ENCODE measurements at regions not wholly inside any gene's neighbourhood (a gene's known extent, or its start where the extent isn't known, plus 50 kb on each side); places are given as distances from the start of the nearest gene placed in this dataset.

DNA sequence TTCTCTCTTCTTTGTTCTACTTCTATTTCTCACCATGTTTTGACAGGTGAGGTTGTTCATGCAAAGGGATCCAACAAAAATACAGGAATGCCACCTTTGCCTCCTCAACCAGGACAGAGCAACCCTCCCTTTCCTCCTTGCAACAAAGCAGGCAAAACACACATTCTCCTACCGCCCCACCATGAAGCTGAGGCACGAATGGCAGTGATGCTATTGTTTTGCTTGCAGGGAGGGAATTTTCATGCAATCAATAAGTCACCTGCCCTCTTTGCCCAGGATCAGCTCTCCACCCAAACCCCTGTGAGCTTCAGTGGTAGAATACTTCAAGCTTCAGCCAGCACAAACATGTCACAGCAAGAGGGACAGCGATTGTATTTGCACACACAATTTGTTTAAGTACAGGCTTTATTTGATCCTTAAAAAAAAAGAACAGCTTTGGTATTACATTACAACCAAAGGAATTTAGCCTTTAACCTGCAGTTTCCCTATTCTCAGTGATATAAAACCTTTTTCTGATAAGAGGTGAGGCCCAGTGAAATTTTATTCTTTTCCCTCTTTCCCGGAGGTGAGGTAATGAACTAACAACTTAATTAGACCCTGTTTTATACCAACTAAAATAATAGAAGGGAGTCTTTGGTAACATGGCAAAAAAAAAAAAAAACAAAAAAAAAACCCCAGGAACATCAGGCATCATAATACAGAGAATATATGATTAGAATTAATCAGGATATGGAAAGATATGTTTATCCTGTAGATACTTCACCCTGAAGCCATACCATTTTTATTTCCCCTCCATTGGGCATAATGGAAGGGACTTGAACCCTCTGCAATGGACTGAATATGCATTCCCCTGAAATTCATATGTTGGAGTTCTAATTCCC is 87.0 kb upstream of the EEA1 start:
- intact Hi-C loops (cut with DNase I), result no loop called here
- no peaks in the 10 kb centered on the region for H3K27me3 ChIP-seq
- H3K36me3 ChIP-seq, result no peaks in the 10 kb centered on the region
- TF ChIP-seq, protein P1, sequence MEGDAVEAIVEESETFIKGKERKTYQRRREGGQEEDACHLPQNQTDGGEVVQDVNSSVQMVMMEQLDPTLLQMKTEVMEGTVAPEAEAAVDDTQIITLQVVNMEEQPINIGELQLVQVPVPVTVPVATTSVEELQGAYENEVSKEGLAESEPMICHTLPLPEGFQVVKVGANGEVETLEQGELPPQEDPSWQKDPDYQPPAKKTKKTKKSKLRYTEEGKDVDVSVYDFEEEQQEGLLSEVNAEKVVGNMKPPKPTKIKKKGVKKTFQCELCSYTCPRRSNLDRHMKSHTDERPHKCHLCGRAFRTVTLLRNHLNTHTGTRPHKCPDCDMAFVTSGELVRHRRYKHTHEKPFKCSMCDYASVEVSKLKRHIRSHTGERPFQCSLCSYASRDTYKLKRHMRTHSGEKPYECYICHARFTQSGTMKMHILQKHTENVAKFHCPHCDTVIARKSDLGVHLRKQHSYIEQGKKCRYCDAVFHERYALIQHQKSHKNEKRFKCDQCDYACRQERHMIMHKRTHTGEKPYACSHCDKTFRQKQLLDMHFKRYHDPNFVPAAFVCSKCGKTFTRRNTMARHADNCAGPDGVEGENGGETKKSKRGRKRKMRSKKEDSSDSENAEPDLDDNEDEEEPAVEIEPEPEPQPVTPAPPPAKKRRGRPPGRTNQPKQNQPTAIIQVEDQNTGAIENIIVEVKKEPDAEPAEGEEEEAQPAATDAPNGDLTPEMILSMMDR (IDR thresholded peaks at IDR 0.05), result no peak
- H3K9me3 ChIP-seq, result no peaks in the 10 kb centered on the region
- no peak overlapping the region for H3K4me3 ChIP-seq
- no peak for DNase-seq
- peak; percentile 15 for ATAC-seq
- H3K27ac ChIP-seq, result no peak overlapping the region
- H3K4me1 ChIP-seq, result no peaks in the 10 kb centered on the region

DNA sequence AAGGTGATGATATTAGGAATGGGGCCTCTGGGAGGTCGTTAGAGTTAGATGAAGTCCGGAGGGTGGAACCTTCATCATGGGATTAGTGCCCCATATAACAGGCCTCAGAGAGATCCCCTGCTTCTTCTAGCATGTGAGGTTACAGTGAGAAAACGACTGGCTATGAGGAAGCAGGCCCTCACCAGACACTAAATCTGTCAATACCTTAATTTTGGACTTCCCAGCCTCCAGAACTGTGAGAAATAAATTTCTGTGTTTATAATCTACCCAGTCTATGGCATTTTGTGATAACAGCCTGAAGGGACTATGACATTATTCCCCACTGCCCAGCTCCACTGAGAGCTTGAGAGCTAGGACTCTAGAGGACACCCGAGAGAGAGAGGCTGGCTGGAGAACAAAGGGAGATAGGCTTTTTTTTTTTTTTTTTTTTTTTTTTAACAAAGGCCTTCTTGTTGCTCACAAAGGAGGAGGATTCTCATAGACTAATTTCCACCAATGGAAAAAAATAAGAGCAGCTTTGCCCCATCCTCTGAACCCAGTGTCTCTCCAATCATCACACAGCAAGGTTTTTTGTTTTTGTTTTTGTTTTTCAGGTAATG is 87.8 kb upstream of the EEA1 start:
- intact Hi-C loops (cut with DNase I), result no loop called here
- TF ChIP-seq, protein P1 (IDR thresholded peaks at IDR 0.05), result no peak

DNA sequence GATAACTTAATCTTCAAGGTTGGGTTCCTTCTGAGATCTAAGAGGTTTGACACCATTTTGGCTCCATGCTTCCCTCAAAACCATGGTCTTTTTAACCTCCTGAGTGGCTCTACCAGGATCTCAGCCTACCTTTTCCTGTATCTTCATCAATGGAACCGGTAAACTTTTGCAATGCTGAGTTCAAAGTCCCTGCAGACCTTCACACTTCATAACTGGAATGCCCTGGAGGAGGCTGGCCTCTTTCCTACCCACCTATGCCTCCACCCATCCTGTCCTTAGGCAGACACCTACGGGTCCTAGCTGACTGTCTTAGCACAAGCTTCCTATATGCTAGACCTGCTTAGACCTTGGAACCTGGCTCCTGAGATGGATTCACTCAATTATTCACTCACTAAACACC is 89.5 kb upstream of the EEA1 start:
- H3K27me3 ChIP-seq, result no peaks in the 10 kb centered on the region
- DNase-seq (no peak), ATAC-seq (no peak)
- H3K27ac ChIP-seq, result no peak overlapping the region
- TF ChIP-seq, protein P1 (IDR thresholded peaks at IDR 0.05), result no peak
- intact Hi-C loops (cut with DNase I), result no loop called here
- no peaks in the 10 kb centered on the region for H3K9me3 ChIP-seq
- H3K4me3 ChIP-seq, result no peak overlapping the region
- H3K36me3 ChIP-seq, result no peaks in the 10 kb centered on the region
- no peaks in the 10 kb centered on the region for H3K4me1 ChIP-seq

More for the DNA sequence above, 87.8 kb upstream of the EEA1 start:
- DNase-seq (no peak), ATAC-seq (no peak)
- Histone ChIP-seq H3K4me3 (no peak overlapping the region), H3K36me3 (no peaks in the 10 kb centered on the region), H3K9me3 (no peaks in the 10 kb centered on the region), H3K4me1 (no peaks in the 10 kb centered on the region), H3K27me3 (no peaks in the 10 kb centered on the region), H3K27ac (no peak overlapping the region)

DNA sequence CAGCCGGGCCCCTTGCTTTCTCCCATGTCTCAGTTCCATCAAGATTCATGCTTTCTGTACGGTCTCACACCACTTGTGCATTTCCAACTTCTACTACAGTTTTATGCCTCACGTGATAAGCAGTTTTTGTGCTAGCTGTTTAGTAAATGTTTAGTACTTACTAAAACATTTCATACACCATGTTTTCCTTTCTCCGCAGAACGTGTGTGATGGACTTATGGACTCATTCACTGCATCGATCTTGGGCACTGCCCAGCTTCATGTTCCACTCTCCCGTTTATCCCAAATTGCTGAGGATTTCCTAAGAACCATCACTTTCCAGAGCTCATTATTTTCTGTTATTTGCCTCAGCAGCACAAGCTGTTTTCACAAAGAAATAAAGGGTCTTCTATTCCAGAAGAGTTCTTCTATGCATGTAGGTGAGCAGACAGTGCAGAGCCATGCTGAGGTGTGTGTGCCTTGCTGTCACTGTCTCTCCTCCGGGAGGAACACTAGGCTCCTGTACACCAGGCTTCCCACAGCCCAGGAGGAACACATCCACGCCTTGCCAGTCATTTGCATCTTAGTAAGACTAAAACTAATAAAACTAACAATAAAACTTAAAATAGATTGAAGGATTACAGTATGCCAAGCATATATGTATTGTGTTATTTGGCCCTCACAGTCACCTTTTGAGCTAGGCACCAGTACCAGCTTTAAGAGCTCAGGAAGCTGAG is 90.3 kb upstream of the EEA1 start:
- intact Hi-C loops (cut with DNase I), result no loop called here
- TF ChIP-seq, protein P1 (IDR thresholded peaks at IDR 0.05), result no peak
- Histone ChIP-seq H3K27me3 (no peaks in the 10 kb centered on the region), H3K4me1 (no peaks in the 10 kb centered on the region), H3K4me3 (no peak overlapping the region), H3K9me3 (no peaks in the 10 kb centered on the region), H3K36me3 (no peaks in the 10 kb centered on the region), H3K27ac (no peak overlapping the region)
- DNase-seq (no peak), ATAC-seq (no peak)

All from left lung (tissue), 4 donors.